22Rv1 (cell line): ENCODE measurements at regions not wholly inside any gene's neighbourhood (a gene's known extent, or its start where the extent isn't known, plus 50 kb on each side); places are given as distances from the start of the nearest gene placed in this dataset.

Source experiments
- H3K27ac ChIP-seq: fragments of 450-650 bp; 2 replicates; pipeline ENCODE4 v1.5.1; 2017
- CTCF ChIP-seq: fragments of 450-650 bp; IDR thresholded peaks from 2 replicates; pipeline ENCODE4 v1.5.1; 2017; ENCODE audit warnings: mild to moderate bottlenecking
- ZFX ChIP-seq: fragments of 450-650 bp; IDR thresholded peaks from 2 replicates; pipeline ENCODE4 v1.6.1; 2017; ENCODE audit warnings: antibody characterized with exemption, borderline replicate concordance

DNA sequence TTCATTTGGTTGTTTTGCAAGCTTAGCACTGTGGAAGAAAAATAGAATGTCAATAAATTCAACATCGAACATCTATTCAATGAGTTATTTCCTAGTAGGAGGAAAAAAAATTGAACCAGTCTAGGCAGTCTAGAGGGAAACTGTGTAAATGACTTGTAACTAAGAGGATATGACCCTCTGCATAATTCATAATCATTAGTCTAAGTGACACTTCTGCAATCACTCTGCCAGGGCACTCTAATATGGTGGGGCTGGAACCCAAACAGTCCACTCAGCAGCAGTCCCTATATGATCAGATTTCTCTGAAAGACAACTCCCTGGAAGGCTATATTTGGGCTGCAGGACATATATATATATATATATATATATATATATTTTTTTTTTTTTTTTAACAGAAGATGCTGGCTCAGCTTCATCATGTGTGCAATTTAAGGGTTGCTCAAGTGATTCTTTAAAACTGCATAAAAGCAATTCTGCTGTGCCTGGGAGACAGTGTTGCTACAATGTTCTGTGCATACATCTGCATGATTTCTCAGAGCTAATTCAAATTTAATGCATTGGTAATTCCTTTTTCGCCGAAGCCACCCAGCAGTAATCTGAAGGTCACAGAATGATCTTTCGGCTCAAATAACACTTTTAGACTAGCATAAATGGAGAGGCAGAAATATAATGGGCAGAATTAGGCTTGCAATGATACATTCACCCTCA, 482.1 kb upstream of the ZNF608 start:
- TF ChIP-seq ZFX (no peak), CTCF (no peak)
- no peak overlapping the region for H3K27ac ChIP-seq

GRCh38 chr5:125229556-125229955, 483.1 kb upstream of the ZNF608 start:
- TF ChIP-seq ZFX (no peak), CTCF (no peak)
- no peak overlapping the region for H3K27ac ChIP-seq

GRCh38 chr5:125232779-125233230, 486.4 kb upstream of the ZNF608 start:
- no peak overlapping the region for H3K27ac ChIP-seq
- TF ChIP-seq CTCF (no peak), ZFX (no peak)

- TF ChIP-seq CTCF, result no peak
- no peak for TF ChIP-seq ZFX
- no peak overlapping the region for H3K27ac ChIP-seq
These were observed 487.5 kb upstream of the ZNF608 start for GRCh38 chr5:125233944-125234343.

GRCh38 chr5:125236007-125236406, 489.6 kb upstream of the ZNF608 start:
- TF ChIP-seq CTCF, result no peak
- TF ChIP-seq ZFX, result no peak
- H3K27ac ChIP-seq, result no peak overlapping the region

DNA sequence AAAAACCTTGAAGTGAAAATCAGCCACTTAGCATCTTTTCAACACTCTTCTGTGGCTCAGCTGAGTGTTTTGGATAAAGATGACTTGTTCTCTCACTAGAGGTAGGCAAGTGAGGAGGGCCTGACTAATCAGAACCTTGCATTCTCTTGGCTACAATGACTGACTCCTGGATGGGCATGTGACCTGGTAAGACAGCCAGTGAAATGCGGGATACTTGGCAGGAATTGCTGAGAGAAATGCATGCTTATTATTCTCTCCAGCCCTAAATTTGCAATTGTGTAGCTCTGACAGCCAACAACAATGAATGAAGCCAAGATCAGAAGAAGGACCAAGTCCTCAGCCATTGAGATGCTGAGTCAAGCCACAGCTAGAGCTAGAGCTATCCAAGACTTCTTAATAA, 490.5 kb upstream of the ZNF608 start:
- TF ChIP-seq ZFX, result no peak
- TF ChIP-seq CTCF, result no peak
- no peak overlapping the region for H3K27ac ChIP-seq

DNA sequence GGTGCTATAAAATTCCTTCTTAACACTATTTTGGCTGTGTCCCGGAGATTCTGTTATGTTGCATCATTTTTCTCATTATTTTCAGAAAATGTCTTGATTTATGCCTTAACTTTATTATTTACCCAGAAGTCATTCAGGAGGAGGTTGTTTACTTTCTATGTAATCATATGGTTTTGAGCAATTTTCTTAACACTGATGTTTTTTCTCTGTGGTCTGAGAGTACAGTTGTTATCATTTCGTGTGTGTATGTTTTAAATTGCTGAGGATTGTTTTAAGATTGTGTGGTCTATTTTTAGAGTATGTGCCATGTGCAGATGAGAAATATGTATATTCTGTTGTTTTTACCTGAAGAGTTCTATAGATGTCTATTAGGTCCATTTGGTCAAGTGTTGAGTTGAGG, 498.1 kb upstream of the ZNF608 start:
- no peak for TF ChIP-seq ZFX
- TF ChIP-seq CTCF, result no peak
- no peak overlapping the region for H3K27ac ChIP-seq
